Stimulated activated CD4-positive, alpha-beta T cell treated with anti-CD3 and anti-CD28 coated beads, Interleukin-4, amount 100 ng/mL, for 24 hours (primary cell): ENCODE measurements at regions not wholly inside any gene's neighbourhood (a gene's known extent, or its start where the extent isn't known, plus 50 kb on each side); places are given as distances from the start of the nearest gene placed in this dataset.

Source experiments
- DNase-seq: peaks from one replicate; pipeline ENCODE4 v3.0.0-alpha.2; 2020

GRCh38 chr11:2083411-2083810 lies 55.8 kb downstream of the IGF2 start:
- DNase-seq: no peak

- DNase-seq: peak; percentile 61
Observed at GRCh38 chr11:2077061-2077802, 62.0 kb downstream of the IGF2 start.

- DNase-seq: no peak
Observed at GRCh38 chr11:2076441-2076840, 62.7 kb downstream of the IGF2 start.

- DNase-seq: no peak
Observed at GRCh38 chr11:2074266-2074825, 64.8 kb downstream of the IGF2 start.

- DNase-seq: no peak
Observed at GRCh38 chr11:2072551-2073261, 66.5 kb downstream of the IGF2 start.

- no peak for DNase-seq
Observed at GRCh38 chr11:2071748-2072385, 67.3 kb downstream of the IGF2 start.
